ENCODE measurements at regions not wholly inside any gene's neighbourhood (a gene's known extent, or its start where the extent isn't known, plus 50 kb on each side); places are given as distances from the start of the nearest gene placed in this dataset.
"Not testable (repeated sequence)": the region's sequence is repeated elsewhere in the genome, so short reads cannot be mapped to it uniquely, and the experiment has no call there.

GRCh38 chr13:31385540-31385939, 185.8 kb downstream of the B3GLCT start:
- DNase-seq, result no peak

- DNase-seq, result no peak
Measured at GRCh38 chr13:31394506-31394905, 194.7 kb downstream of the B3GLCT start.

GRCh38 chr13:31395090-31395489, 195.3 kb downstream of the B3GLCT start:
- DNase-seq, result no peak

GRCh38 chr13:31399690-31400089, 199.9 kb downstream of the B3GLCT start:
- no peak for DNase-seq

GRCh38 chr13:31403711-31404110, 203.9 kb downstream of the B3GLCT start:
- DNase-seq, result not testable (repeated sequence)

GRCh38 chr13:31408927-31409326, 209.2 kb downstream of the B3GLCT start:
- no peak for DNase-seq

- no peak for DNase-seq
Measured at GRCh38 chr13:31409678-31410356, 210.0 kb downstream of the B3GLCT start.

- DNase-seq, result no peak
Measured at GRCh38 chr13:31413516-31413915, 213.7 kb downstream of the B3GLCT start.

- no peak for DNase-seq
Measured at GRCh38 chr13:31416066-31416465, 216.3 kb downstream of the B3GLCT start.

GRCh38 chr13:31418186-31418585, 218.4 kb downstream of the B3GLCT start:
- DNase-seq, result no peak

GRCh38 chr13:31421756-31422155, 222.0 kb downstream of the B3GLCT start:
- DNase-seq, result no peak

GRCh38 chr13:31424130-31424729, 224.5 kb downstream of the B3GLCT start:
- DNase-seq, result peak; percentile 0

GRCh38 chr13:31426395-31426794, 226.6 kb downstream of the B3GLCT start:
- DNase-seq, result no peak

- DNase-seq, result no peak
Measured at GRCh38 chr13:31427151-31428100, 227.7 kb downstream of the B3GLCT start.

- DNase-seq, result peak; percentile 4
Measured at GRCh38 chr13:31431722-31432137, 232.0 kb downstream of the B3GLCT start.

GRCh38 chr13:31433207-31433606, 233.4 kb downstream of the B3GLCT start:
- DNase-seq, result no peak

- no peak for DNase-seq
Measured at GRCh38 chr13:31433746-31434145, 234.0 kb downstream of the B3GLCT start.

- DNase-seq, result no peak
Measured at GRCh38 chr13:31434613-31435012, 234.8 kb downstream of the B3GLCT start.

- DNase-seq, result no peak
Measured at GRCh38 chr13:31435536-31435935, 235.8 kb downstream of the B3GLCT start.

- no peak for DNase-seq
Measured at GRCh38 chr13:31436478-31436877, 236.7 kb downstream of the B3GLCT start.

GRCh38 chr13:31437975-31438374, 238.2 kb downstream of the B3GLCT start:
- no peak for DNase-seq

GRCh38 chr13:31440132-31440531, 240.4 kb downstream of the B3GLCT start:
- DNase-seq, result no peak

GRCh38 chr13:31441800-31442510, 242.2 kb downstream of the B3GLCT start:
- DNase-seq, result no peak
